Naive thymus-derived CD4-positive, alpha-beta T cell (primary cell): ENCODE measurements at regions not wholly inside any gene's neighbourhood (a gene's known extent, or its start where the extent isn't known, plus 50 kb on each side); places are given as distances from the start of the nearest gene placed in this dataset.
"Not testable (repeated sequence)": the region's sequence is repeated elsewhere in the genome, so short reads cannot be mapped to it uniquely, and the experiment has no call there.

ENCODE experiments used
- ATAC-seq: fragments of 150-1000 bp; cut with Tn5 transposase; 2 replicates; pipeline ENCODE4 v1.10.0; 2021; ENCODE audit warnings: mild to moderate bottlenecking, moderate library complexity
- CTCF ChIA-PET: fragments of 350-600 bp; sonication (Branson Sonifier 250); formaldehyde crosslinking; loops from one replicate; lab custom pipeline; 2021; ENCODE audit warnings: antibody characterized with exemption; lab: Charles Lee
- POLR2A ChIA-PET: fragments of 350-600 bp; sonication (Branson Sonifier 250); formaldehyde crosslinking; loops from one replicate; lab custom pipeline; 2021; ENCODE audit warnings: antibody characterized with exemption, inconsistent platforms; lab: Charles Lee
- DNase-seq, 9 donors: peaks; one replicate each; pipeline versions ENCODE4 v3.0.0 to v3.0.0-alpha.2; 2020 to 2022; ENCODE audit warnings: mixed read lengths in 1 of 9
- H3K27ac ChIP-seq: one replicate; pipeline ENCODE4 v1.7.0; 2013; ENCODE audit warnings: mild to moderate bottlenecking, low read depth, low read length, moderate library complexity
- H3K27me3 ChIP-seq, 2 donors: one replicate each; pipeline ENCODE4 v1.7.0; 2013; ENCODE audit warnings: low read length in 2 of 2, mild to moderate bottlenecking in 2 of 2, moderate library complexity in 2 of 2; ENCODE audit not compliant: control insufficient read depth in 2 of 2, insufficient read depth in 2 of 2
- H3K36me3 ChIP-seq, 3 experiments: 1 replicate in 2 of 3; 2 replicates in 1 of 3; pipeline ENCODE4 v1.7.0; 2013; ENCODE audit warnings: low read length in 3 of 3, mild to moderate bottlenecking in 3 of 3, moderate library complexity in 1 of 3; ENCODE audit not compliant: insufficient read depth in 3 of 3, control insufficient read depth in 2 of 3
- H3K4me1 ChIP-seq, 2 donors: one replicate each; pipeline ENCODE4 v1.7.0; 2013; ENCODE audit warnings: low read length in 2 of 2, mild to moderate bottlenecking in 2 of 2, moderate library complexity in 1 of 2; ENCODE audit not compliant: control insufficient read depth in 2 of 2, insufficient read depth in 2 of 2
- H3K4me3 ChIP-seq: 2 replicates; pipeline ENCODE4 v1.7.0; 2013; ENCODE audit warnings: mild to moderate bottlenecking, low read length
- H3K9me3 ChIP-seq, 3 experiments: 1 replicate in 2 of 3; 2 replicates in 1 of 3; pipeline ENCODE4 v1.7.0; 2013; ENCODE audit warnings: low read length in 3 of 3; ENCODE audit not compliant: control insufficient read depth in 2 of 3
- H3K27ac Mint-ChIP-seq, 9 donors: one replicate each; pipeline ENCODE4 v1.8.0; 2020 to 2022; ENCODE audit warnings: mixed read lengths in 9 of 9, mild to moderate bottlenecking in 8 of 9, moderate library complexity in 5 of 9, inconsistent platforms in 2 of 9
- H3K27me3 Mint-ChIP-seq, 5 donors: one replicate each; pipeline ENCODE4 v1.8.0; 2021 to 2022; ENCODE audit warnings: mixed read lengths in 5 of 5, mild to moderate bottlenecking in 1 of 5
- H3K36me3 Mint-ChIP-seq, 5 donors: one replicate each; pipeline ENCODE4 v1.8.0; 2020 to 2022; ENCODE audit warnings: mixed read lengths in 5 of 5, mild to moderate bottlenecking in 3 of 5, inconsistent platforms in 1 of 5
- H3K4me1 Mint-ChIP-seq, 7 donors: one replicate each; pipeline ENCODE4 v1.8.0; 2020 to 2022; ENCODE audit warnings: mixed read lengths in 7 of 7, mild to moderate bottlenecking in 3 of 7, inconsistent platforms in 1 of 7
- H3K4me3 Mint-ChIP-seq, 10 donors: one replicate each; pipeline ENCODE4 v1.8.0; 2020 to 2022; ENCODE audit warnings: mild to moderate bottlenecking in 10 of 10, mixed read lengths in 10 of 10, moderate library complexity in 6 of 10, inconsistent platforms in 2 of 10
- H3K9me3 Mint-ChIP-seq, 11 donors: one replicate each; pipeline ENCODE4 v1.8.0; 2020 to 2022; ENCODE audit warnings: mixed read lengths in 11 of 11, mild to moderate bottlenecking in 4 of 11, inconsistent platforms in 1 of 11, moderate library complexity in 1 of 11
- intact Hi-C, 2 donors: fragments of 100-400 bp; cut with micrococcal nuclease; formaldehyde crosslinking; loops; one replicate each; pipeline ENCODE4 v1.15.1; 2023

DNA sequence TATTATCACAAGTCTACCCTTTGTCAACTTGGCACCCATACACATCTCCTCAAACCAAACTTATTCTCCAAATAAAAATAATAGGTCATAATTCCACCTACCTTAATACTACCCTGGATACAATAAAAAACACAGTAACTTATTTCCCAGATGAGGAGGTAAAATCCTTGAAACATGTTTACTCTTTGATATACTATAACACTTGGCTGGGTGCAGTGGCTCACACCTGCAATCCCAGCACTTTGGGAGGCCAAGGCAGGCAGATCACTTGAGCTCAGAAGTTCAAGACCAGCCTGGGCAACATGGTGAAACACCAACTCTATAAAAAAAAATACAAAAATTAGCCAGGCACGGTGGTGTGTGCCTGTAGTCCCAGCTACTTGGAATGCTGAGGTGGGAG, 54.4 kb upstream of the PRSS3 start:
- Mint-ChIP-seq H3K36me3 (peaks cover 0 to 12% (median 5%) of the 10 kb centered on the region in 5 donors), H3K9me3 (peaks cover 4 to 47% (median 19%) of the 10 kb centered on the region in 11 donors), H3K27me3 (peaks cover 12 to 52% (median 31%) of the 10 kb centered on the region in 5 donors)
- H3K4me3 Mint-ChIP-seq, H3K36me3 ChIP-seq, H3K27me3 ChIP-seq, CTCF ChIA-PET, DNase-seq, intact Hi-C loops, H3K9me3 ChIP-seq, H3K4me3 ChIP-seq, POLR2A ChIA-PET, H3K27ac ChIP-seq, ATAC-seq, H3K27ac Mint-ChIP-seq, H3K4me1 Mint-ChIP-seq, H3K4me1 ChIP-seq: not testable (repeated sequence)

DNA sequence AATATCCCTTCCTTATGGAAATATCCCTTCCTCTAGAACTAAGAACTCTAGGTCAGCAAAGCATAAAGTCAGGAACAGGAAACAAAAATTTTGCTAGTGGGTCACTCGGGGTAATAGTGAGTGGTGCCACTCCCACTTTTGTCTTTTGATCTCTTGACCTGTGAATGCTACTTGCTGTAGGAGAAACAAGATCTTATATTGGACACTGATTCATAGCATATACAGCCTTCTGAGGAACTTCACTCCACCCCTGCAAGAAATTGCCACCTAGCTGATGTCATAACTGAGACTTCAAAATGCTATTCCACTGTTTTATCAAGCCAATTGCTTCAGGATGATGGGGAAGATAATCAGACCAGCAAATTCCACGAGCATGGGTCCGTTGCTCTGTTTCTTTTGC, 53.3 kb upstream of the PRSS3 start:
- Mint-ChIP-seq H3K4me1 (peaks cover 0 to 3% (median 0%) of the 10 kb centered on the region in 7 donors), H3K4me3 (no peak overlapping the region), H3K27ac (no peak overlapping the region), H3K9me3 (peaks cover 4 to 41% (median 19%) of the 10 kb centered on the region in 11 donors), H3K27me3 (peaks cover 14 to 53% (median 39%) of the 10 kb centered on the region in 5 donors), H3K36me3 (peaks cover 0 to 12% (median 5%) of the 10 kb centered on the region in 5 donors)
- H3K4me3 ChIP-seq: no peak overlapping the region
- H3K4me1 ChIP-seq: no peaks in the 10 kb centered on the region
- peaks cover 0 to 8% (median 0%) of the 10 kb centered on the region in 3 experiments for H3K9me3 ChIP-seq
- POLR2A ChIA-PET: no interaction called here
- CTCF ChIA-PET: no interaction called here
- DNase-seq (no peak), ATAC-seq (no peak)
- no peak overlapping the region for H3K27ac ChIP-seq
- intact Hi-C loops: no loop called here
- no peaks in the 10 kb centered on the region for H3K36me3 ChIP-seq
- no peaks in the 10 kb centered on the region for H3K27me3 ChIP-seq

DNA sequence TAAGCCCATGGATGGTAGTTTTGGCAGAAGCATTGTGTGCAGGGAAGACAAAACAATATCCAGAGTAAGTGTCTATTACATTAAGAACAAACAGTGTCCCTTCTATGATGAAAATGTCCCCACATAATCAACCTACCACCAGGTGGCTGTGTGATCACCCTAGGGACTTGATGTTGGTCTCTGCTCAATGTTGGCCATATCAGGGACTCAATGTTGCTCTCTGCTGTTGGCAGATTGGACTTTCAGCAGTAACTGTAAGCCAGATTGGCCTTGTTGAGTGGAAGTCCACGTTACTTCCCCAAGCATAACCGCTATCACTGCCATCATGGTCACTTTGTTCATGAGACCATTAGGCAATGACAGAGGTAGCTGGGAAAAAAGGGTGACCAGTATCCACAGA, 52.8 kb upstream of the PRSS3 start:
- Mint-ChIP-seq H3K27me3 (peaks cover 14 to 53% (median 41%) of the 10 kb centered on the region in 5 donors), H3K4me3 (no peak overlapping the region), H3K27ac (no peak overlapping the region), H3K4me1 (peaks cover 0 to 3% (median 0%) of the 10 kb centered on the region in 7 donors), H3K36me3 (peaks cover 0 to 12% (median 5%) of the 10 kb centered on the region in 5 donors), H3K9me3 (peaks cover 4 to 39% (median 19%) of the 10 kb centered on the region in 11 donors)
- Histone ChIP-seq H3K4me3 (no peak overlapping the region), H3K27ac (no peak overlapping the region), H3K9me3 (peaks cover 0 to 8% (median 0%) of the 10 kb centered on the region in 3 experiments), H3K4me1 (no peaks in the 10 kb centered on the region), H3K27me3 (no peaks in the 10 kb centered on the region), H3K36me3 (no peaks in the 10 kb centered on the region)
- intact Hi-C loops: no loop called here
- CTCF ChIA-PET: no interaction called here
- POLR2A ChIA-PET: no interaction called here
- no peak for ATAC-seq
- no peak for DNase-seq
